Nephron (organoid): ENCODE measurements at regions not wholly inside any gene's neighbourhood (a gene's known extent, or its start where the extent isn't known, plus 50 kb on each side); places are given as distances from the start of the nearest gene placed in this dataset.

Experiments
- H3K27ac Mint-ChIP-seq, 3 experiments: 2 replicates each; pipeline ENCODE4 v1.8.0; 2020; ENCODE audit warnings: mixed read lengths in 3 of 3, mild to moderate bottlenecking in 2 of 3, moderate library complexity in 1 of 3
- H3K27me3 Mint-ChIP-seq: 2 replicates; pipeline ENCODE4 v1.8.0; 2021; ENCODE audit warnings: low read depth, mild to moderate bottlenecking, moderate library complexity, mixed read lengths
- H3K36me3 Mint-ChIP-seq: 2 replicates; pipeline ENCODE4 v1.8.0; 2020; ENCODE audit warnings: low read depth, mixed read lengths
- H3K4me1 Mint-ChIP-seq: 2 replicates; pipeline ENCODE4 v1.8.0; 2020; ENCODE audit warnings: mixed read lengths
- H3K4me3 Mint-ChIP-seq, 3 experiments: 2 replicates each; pipeline ENCODE4 v1.8.0; 2020; ENCODE audit warnings: mild to moderate bottlenecking in 3 of 3, mixed read lengths in 3 of 3, moderate library complexity in 2 of 3
- H3K9me3 Mint-ChIP-seq: 2 replicates; pipeline ENCODE4 v1.8.0; 2020; ENCODE audit warnings: mixed read lengths
- TF ChIP-seq, protein P1 (sequence below), 3 experiments: fragments of 200-600 bp; sonication (generic); IDR thresholded peaks; one replicate each; pipeline ENCODE4 v1.5.0; 2021; ENCODE audit warnings: antibody characterized with exemption in 3 of 3; ENCODE audit not compliant: unreplicated experiment in 3 of 3

DNA sequence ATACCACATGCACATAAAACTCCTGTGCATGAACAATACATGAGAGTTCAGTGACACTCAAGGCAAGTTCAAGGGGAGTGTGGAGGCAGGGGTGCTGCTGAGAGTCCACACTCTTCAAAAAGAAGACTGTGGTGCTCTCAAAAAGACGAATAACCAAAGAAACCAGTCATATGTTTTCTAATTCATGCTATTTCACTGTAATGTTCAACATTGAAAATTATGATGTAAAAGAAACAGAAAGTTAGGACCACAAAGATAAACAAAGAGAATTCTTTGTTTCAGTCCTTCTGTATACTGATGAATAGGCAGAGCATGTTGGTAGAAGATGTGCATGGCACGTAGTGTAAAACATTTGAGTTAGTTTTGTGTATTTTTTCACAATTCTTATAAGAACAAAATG lies 864.2 kb upstream of the LRATD1 start:
- Mint-ChIP-seq H3K9me3 (no peaks in the 10 kb centered on the region), H3K27ac (no peak overlapping the region), H3K36me3 (no peaks in the 10 kb centered on the region), H3K4me1 (no peaks in the 10 kb centered on the region), H3K27me3 (no peaks in the 10 kb centered on the region), H3K4me3 (no peak overlapping the region)
- TF ChIP-seq, protein P1, sequence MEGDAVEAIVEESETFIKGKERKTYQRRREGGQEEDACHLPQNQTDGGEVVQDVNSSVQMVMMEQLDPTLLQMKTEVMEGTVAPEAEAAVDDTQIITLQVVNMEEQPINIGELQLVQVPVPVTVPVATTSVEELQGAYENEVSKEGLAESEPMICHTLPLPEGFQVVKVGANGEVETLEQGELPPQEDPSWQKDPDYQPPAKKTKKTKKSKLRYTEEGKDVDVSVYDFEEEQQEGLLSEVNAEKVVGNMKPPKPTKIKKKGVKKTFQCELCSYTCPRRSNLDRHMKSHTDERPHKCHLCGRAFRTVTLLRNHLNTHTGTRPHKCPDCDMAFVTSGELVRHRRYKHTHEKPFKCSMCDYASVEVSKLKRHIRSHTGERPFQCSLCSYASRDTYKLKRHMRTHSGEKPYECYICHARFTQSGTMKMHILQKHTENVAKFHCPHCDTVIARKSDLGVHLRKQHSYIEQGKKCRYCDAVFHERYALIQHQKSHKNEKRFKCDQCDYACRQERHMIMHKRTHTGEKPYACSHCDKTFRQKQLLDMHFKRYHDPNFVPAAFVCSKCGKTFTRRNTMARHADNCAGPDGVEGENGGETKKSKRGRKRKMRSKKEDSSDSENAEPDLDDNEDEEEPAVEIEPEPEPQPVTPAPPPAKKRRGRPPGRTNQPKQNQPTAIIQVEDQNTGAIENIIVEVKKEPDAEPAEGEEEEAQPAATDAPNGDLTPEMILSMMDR (IDR thresholded peaks at IDR 0.05; ENCODE audit: unreplicated experiment in 3 of 3), result no peak

DNA sequence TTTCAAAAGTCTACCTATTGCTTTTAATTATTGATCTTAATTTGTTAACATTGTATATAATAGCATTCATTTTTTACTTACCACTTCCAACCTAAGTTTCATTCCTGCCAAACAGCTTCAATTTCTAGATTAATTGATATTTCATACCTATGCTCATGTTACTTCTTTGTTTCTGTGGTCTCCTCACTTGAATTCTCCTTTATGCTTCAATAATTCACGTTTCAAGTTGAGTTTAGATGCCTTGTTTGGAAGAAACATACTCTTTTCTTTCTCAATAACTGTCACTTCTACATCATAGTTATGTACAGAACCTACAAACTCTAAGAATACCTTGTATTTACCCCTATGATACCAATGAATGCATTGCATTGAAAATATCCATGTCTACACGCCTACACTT lies 862.2 kb upstream of the LRATD1 start:
- H3K36me3 Mint-ChIP-seq, result no peaks in the 10 kb centered on the region
- no peaks in the 10 kb centered on the region for H3K9me3 Mint-ChIP-seq
- H3K27me3 Mint-ChIP-seq, result no peaks in the 10 kb centered on the region
- H3K4me1 Mint-ChIP-seq, result no peaks in the 10 kb centered on the region
- TF ChIP-seq, protein P1 (IDR thresholded peaks at IDR 0.05; ENCODE audit: unreplicated experiment in 3 of 3), result no peak
- H3K27ac Mint-ChIP-seq, result no peak overlapping the region
- no peak overlapping the region for H3K4me3 Mint-ChIP-seq

- H3K27me3 Mint-ChIP-seq, result no peaks in the 10 kb centered on the region
- H3K27ac Mint-ChIP-seq, result no peak overlapping the region
- H3K4me1 Mint-ChIP-seq, result no peaks in the 10 kb centered on the region
- TF ChIP-seq, protein P1 (IDR thresholded peaks at IDR 0.05; ENCODE audit: unreplicated experiment in 3 of 3), result no peak
- H3K9me3 Mint-ChIP-seq, result no peaks in the 10 kb centered on the region
- H3K4me3 Mint-ChIP-seq, result no peak overlapping the region
- no peaks in the 10 kb centered on the region for H3K36me3 Mint-ChIP-seq
These were observed 852.5 kb upstream of the LRATD1 start for GRCh38 chr2:13779996-13780395.

DNA sequence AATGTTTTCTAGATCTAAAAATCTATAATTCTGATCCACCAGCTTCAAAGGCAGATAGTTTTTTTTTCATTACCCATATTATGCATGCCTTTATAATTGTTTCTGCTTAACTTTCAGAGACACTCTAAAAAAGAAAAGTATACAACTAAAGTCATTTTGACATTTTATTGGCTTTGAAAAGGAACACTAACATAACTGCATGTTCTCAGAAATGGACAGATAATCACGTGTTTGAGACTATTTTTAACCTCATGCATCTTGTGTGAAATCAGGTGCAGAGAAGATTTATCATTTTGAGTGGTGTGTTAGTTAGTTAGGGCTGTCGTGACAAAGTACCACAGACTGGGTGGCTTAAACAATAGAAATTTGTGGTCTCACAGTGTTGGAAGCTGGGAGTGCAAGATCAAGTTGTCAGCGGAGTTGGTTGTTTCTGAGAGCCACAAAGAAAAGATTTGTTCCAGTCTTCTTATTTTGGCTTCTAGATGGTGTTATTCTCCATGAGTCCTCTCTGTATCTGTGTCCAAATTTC lies 841.4 kb upstream of the LRATD1 start:
- Mint-ChIP-seq H3K4me1 (no peaks in the 10 kb centered on the region), H3K27ac (no peak overlapping the region), H3K27me3 (no peaks in the 10 kb centered on the region), H3K36me3 (no peaks in the 10 kb centered on the region), H3K4me3 (no peak overlapping the region), H3K9me3 (no peaks in the 10 kb centered on the region)
- TF ChIP-seq, protein P1 (IDR thresholded peaks at IDR 0.05; ENCODE audit: unreplicated experiment in 3 of 3), result no peak

- TF ChIP-seq, protein P1 (IDR thresholded peaks at IDR 0.05; ENCODE audit: unreplicated experiment in 3 of 3), result no peak
- Mint-ChIP-seq H3K4me3 (no peak overlapping the region), H3K9me3 (no peaks in the 10 kb centered on the region), H3K27ac (no peak overlapping the region), H3K36me3 (no peaks in the 10 kb centered on the region), H3K27me3 (no peaks in the 10 kb centered on the region), H3K4me1 (no peaks in the 10 kb centered on the region)
These were observed 826.0 kb upstream of the LRATD1 start for GRCh38 chr2:13806539-13806938.

- H3K27ac Mint-ChIP-seq, result no peak overlapping the region
- H3K36me3 Mint-ChIP-seq, result no peaks in the 10 kb centered on the region
- H3K27me3 Mint-ChIP-seq, result no peaks in the 10 kb centered on the region
- H3K4me1 Mint-ChIP-seq, result no peaks in the 10 kb centered on the region
- TF ChIP-seq, protein P1 (IDR thresholded peaks at IDR 0.05; ENCODE audit: unreplicated experiment in 3 of 3), result no peak
- no peaks in the 10 kb centered on the region for H3K9me3 Mint-ChIP-seq
- no peak overlapping the region for H3K4me3 Mint-ChIP-seq
These were observed 819.3 kb upstream of the LRATD1 start for GRCh38 chr2:13813236-13813635.
